H9 (cell line): ENCODE measurements at regions not wholly inside any gene's neighbourhood (a gene's known extent, or its start where the extent isn't known, plus 50 kb on each side); places are given as distances from the start of the nearest gene placed in this dataset.

Experiments used
- DNase-seq: peaks from one replicate; pipeline ENCODE4 v3.0.0-alpha.2; 2017
- H2AFZ ChIP-seq: one replicate; pipeline ENCODE4 v1.6.1; 2013; ENCODE audit warnings: mild to moderate bottlenecking, low read length, control low read depth, moderate library complexity
- H2AK5ac ChIP-seq: 2 replicates; pipeline ENCODE4 v1.6.1; 2013; ENCODE audit warnings: low read length, control low read depth, mixed read lengths; ENCODE audit not compliant: insufficient read length
- H2BK120ac ChIP-seq: one replicate; pipeline ENCODE4 v1.6.1; 2013; ENCODE audit warnings: low read depth, mild to moderate bottlenecking, low read length, control low read depth, inconsistent platforms; ENCODE audit not compliant: poor library complexity, severe bottlenecking
- H2BK12ac ChIP-seq: 2 replicates; pipeline ENCODE4 v1.6.1; 2013; ENCODE audit warnings: low read length, control low read depth, mixed read lengths, low read depth; ENCODE audit not compliant: insufficient read length
- H2BK15ac ChIP-seq: 2 replicates; pipeline ENCODE4 v1.6.1; 2013; ENCODE audit warnings: low read depth, low read length, control low read depth
- H2BK20ac ChIP-seq: one replicate; pipeline ENCODE4 v1.6.1; 2013; ENCODE audit warnings: low read depth, mild to moderate bottlenecking, low read length, control low read depth, inconsistent platforms; ENCODE audit not compliant: poor library complexity, severe bottlenecking
- H2BK5ac ChIP-seq: 2 replicates; pipeline ENCODE4 v1.6.1; 2013; ENCODE audit warnings: low read length, control low read depth, mixed read lengths; ENCODE audit not compliant: insufficient read length
- H3K14ac ChIP-seq: 2 replicates; pipeline ENCODE4 v1.6.1; 2013; ENCODE audit warnings: low read length, control low read depth; ENCODE audit not compliant: insufficient read depth
- H3K18ac ChIP-seq: 2 replicates; pipeline ENCODE4 v1.6.1; 2013; ENCODE audit warnings: low read depth, mild to moderate bottlenecking, mixed read lengths, low read length, control low read depth; ENCODE audit not compliant: insufficient read length
- H3K23ac ChIP-seq: 2 replicates; pipeline ENCODE4 v1.6.1; 2013; ENCODE audit warnings: low read length, control low read depth, mixed read lengths, low read depth; ENCODE audit not compliant: insufficient read length
- H3K23me2 ChIP-seq: 2 replicates; pipeline ENCODE4 v1.6.1; 2013; ENCODE audit warnings: low read depth, mild to moderate bottlenecking, mixed read lengths, low read length, control low read depth; ENCODE audit not compliant: insufficient read length, poor library complexity, severe bottlenecking
- H3K27ac ChIP-seq: 2 replicates; pipeline ENCODE4 v1.5.1; 2013; ENCODE audit warnings: low read length, control low read depth, mixed read lengths, low read depth; ENCODE audit not compliant: insufficient read length
- H3K27me3 ChIP-seq: 2 replicates; pipeline ENCODE4 v1.6.1; 2013; ENCODE audit warnings: low read length, control low read depth, inconsistent platforms; ENCODE audit not compliant: insufficient read depth
- H3K4ac ChIP-seq: 2 replicates; pipeline ENCODE4 v1.6.1; 2013; ENCODE audit warnings: low read depth, mild to moderate bottlenecking, control low read depth, inconsistent platforms, low read length, moderate library complexity
- H3K4me1 ChIP-seq: 2 replicates; pipeline ENCODE4 v1.6.1; 2013; ENCODE audit warnings: low read length, control low read depth, inconsistent platforms; ENCODE audit not compliant: insufficient read depth
- H3K4me2 ChIP-seq: 2 replicates; pipeline ENCODE4 v1.6.1; 2013; ENCODE audit warnings: low read length, control low read depth, mixed read lengths; ENCODE audit not compliant: insufficient read length, insufficient read depth
- H3K56ac ChIP-seq: 2 replicates; pipeline ENCODE4 v1.6.1; 2013; ENCODE audit warnings: low read depth, mild to moderate bottlenecking, mixed read lengths, low read length, control low read depth; ENCODE audit not compliant: insufficient read length
- H3K79me1 ChIP-seq: 2 replicates; pipeline ENCODE4 v1.6.1; 2013; ENCODE audit warnings: low read depth, mild to moderate bottlenecking, moderate library complexity, low read length, control low read depth, inconsistent platforms; ENCODE audit not compliant: insufficient read depth, poor library complexity, severe bottlenecking
- H3K79me2 ChIP-seq: 2 replicates; pipeline ENCODE4 v1.6.1; 2013; ENCODE audit warnings: low read length, control low read depth, inconsistent platforms; ENCODE audit not compliant: insufficient read depth
- H3K9ac ChIP-seq: 2 replicates; pipeline ENCODE4 v1.6.1; 2013; ENCODE audit warnings: low read length, control low read depth, mixed read lengths; ENCODE audit not compliant: insufficient read length; ENCODE audit errors: extremely low read depth
- H3K9me3 ChIP-seq: one replicate; pipeline ENCODE4 v1.6.1; 2013; ENCODE audit warnings: low read depth, low read length, inconsistent platforms; ENCODE audit not compliant: control insufficient read depth
- H3T11ph ChIP-seq: one replicate; pipeline ENCODE4 v1.6.1; 2013; ENCODE audit warnings: mild to moderate bottlenecking, low read length, control low read depth, inconsistent platforms
- H4K20me1 ChIP-seq: one replicate; pipeline ENCODE4 v1.6.1; 2013; ENCODE audit not compliant: control insufficient read depth, insufficient read length, insufficient read depth
- H4K5ac ChIP-seq: 2 replicates; pipeline ENCODE4 v1.6.1; 2013; ENCODE audit warnings: low read depth, mild to moderate bottlenecking, mixed read lengths, low read length, control low read depth; ENCODE audit not compliant: insufficient read length
- H4K8ac ChIP-seq: replicated peaks from 2 replicates; pipeline ENCODE4 v1.6.1; 2013; ENCODE audit warnings: low read length, control low read depth, mixed read lengths, low read depth; ENCODE audit not compliant: insufficient read length
- H4K91ac ChIP-seq: 2 replicates; pipeline ENCODE4 v1.6.1; 2013; ENCODE audit warnings: low read depth, mild to moderate bottlenecking, moderate library complexity, mixed read lengths, low read length, control low read depth; ENCODE audit not compliant: insufficient read length
- H3K27ac Mint-ChIP-seq, 3 experiments: 2 replicates in 2 of 3; 3 replicates in 1 of 3; pipeline ENCODE4 v1.8.0; 2020 to 2021; ENCODE audit warnings: mixed read lengths in 3 of 3, mild to moderate bottlenecking in 1 of 3, moderate library complexity in 1 of 3
- H3K27me3 Mint-ChIP-seq: 2 replicates; pipeline ENCODE4 v1.8.0; 2021; ENCODE audit warnings: low read depth, mild to moderate bottlenecking, moderate library complexity, mixed read lengths
- H3K36me3 Mint-ChIP-seq, 3 experiments: 2 replicates in 2 of 3; 3 replicates in 1 of 3; pipeline ENCODE4 v1.8.0; 2020 to 2021; ENCODE audit warnings: low read depth in 3 of 3, mixed read lengths in 3 of 3; ENCODE audit not compliant: insufficient read depth in 1 of 3
- H3K4me1 Mint-ChIP-seq, 2 experiments: 2 replicates each; pipeline ENCODE4 v1.8.0; 2020; ENCODE audit warnings: mixed read lengths in 2 of 2
- H3K4me3 Mint-ChIP-seq, 2 experiments: 2 replicates in 1 of 2; 3 replicates in 1 of 2; pipeline ENCODE4 v1.8.0; 2020 to 2021; ENCODE audit warnings: mild to moderate bottlenecking in 2 of 2, mixed read lengths in 2 of 2, moderate library complexity in 1 of 2
- H3K9me3 Mint-ChIP-seq, 2 experiments: 2 replicates in 1 of 2; 3 replicates in 1 of 2; pipeline ENCODE4 v1.8.0; 2020; ENCODE audit warnings: mild to moderate bottlenecking in 2 of 2, mixed read lengths in 2 of 2, moderate library complexity in 1 of 2
- WGBS: extraction: QIAGEN DNeasy Blood & Tissue Kit; methylation state at CpG from one replicate; pipeline ENCODE4 v1.1.7; 2013; ENCODE audit warnings: missing lambda C conversion rate, low lambda C conversion rate, mixed read lengths; ENCODE audit not compliant: insufficient read length; ENCODE audit errors: extremely low coverage; 5-methylcytosine and 5-hydroxymethylcytosine counted together
- TF ChIP-seq, protein P1 (sequence below): fragments of 200-600 bp; sonication (generic); conservative IDR thresholded peaks from 3 replicates; pipeline ENCODE4 v1.8.0; 2021; ENCODE audit warnings: antibody characterized with exemption, mild to moderate bottlenecking

DNA sequence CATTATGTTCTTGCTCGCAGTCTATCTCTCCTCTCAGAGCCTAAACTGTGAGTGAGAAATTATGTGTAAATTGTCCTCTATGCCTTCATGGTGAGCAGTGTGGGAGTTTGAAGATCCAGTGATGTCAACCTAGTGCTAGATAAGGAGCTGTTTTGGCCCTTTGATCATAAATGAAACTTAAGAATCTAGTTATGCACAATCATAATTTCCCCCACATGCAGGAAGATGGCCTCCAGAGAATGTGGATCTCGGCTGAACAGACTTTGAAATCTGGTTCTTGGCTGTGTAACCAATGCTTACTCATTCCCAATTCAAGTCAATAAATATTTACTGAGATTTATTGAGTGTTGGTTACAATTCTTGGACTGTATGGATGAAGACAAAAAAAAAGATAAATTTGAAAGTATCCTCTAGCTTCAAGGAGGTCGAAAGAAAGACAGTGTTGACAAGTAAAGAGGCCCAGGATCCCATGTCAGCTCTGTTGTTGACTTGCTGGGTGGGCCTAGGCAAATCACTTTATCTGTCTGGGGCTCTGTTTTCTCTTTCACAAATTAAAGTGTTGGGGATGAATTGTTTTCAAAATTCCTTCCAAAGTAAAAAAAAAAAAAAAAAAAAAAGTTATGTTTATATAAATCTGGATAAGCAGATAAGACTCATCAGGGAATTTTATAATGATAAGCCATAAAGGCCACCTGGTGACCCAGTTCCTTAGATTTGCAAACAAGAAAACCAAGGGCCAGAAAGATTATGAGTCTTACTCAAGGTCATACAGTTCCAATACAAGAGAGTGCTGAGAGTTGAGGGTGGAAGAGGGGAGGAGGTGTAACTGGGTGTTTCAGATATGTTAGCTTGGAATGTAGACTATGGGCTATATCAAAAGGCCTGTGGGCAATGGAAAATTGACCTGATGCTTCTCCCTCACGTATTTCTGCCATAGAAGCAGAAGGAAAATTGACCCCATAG, 969.9 kb downstream of the KCNMA1 start:
- Histone ChIP-seq H3K27ac (no peak overlapping the region), H3K4me1 (no peaks in the 10 kb centered on the region), H3K9ac (no peak overlapping the region), H3K4me2 (no peak overlapping the region), H2AFZ (no peak overlapping the region), H2BK12ac (no peak overlapping the region), H3T11ph (no peak overlapping the region), H3K9me3 (no peaks in the 10 kb centered on the region), H2BK20ac (no peak overlapping the region), H3K23me2 (no peaks in the 10 kb centered on the region), H2AK5ac (no peak overlapping the region), H4K8ac (no peak overlapping the region), H3K18ac (no peak overlapping the region), H4K91ac (no peak overlapping the region), H3K14ac (no peak overlapping the region), H4K20me1 (no peaks in the 10 kb centered on the region), H4K5ac (no peak overlapping the region), H3K79me2 (no peaks in the 10 kb centered on the region), H2BK5ac (no peak overlapping the region), H2BK120ac (no peak overlapping the region), H3K56ac (no peak overlapping the region), H3K4ac (no peak overlapping the region), H3K79me1 (no peaks in the 10 kb centered on the region), H2BK15ac (no peak overlapping the region), H3K23ac (no peak overlapping the region), H3K27me3 (no peaks in the 10 kb centered on the region)
- no CpG with 5 or more reads among the region's 4 CpGs for WGBS
- H3K9me3 Mint-ChIP-seq, result peaks cover 0 to 3% of the 10 kb centered on the region in 2 experiments; a peak in 2 of 5 replicates
- H3K36me3 Mint-ChIP-seq, result no peaks in the 10 kb centered on the region; a peak in 1 of 7 replicates
- H3K4me3 Mint-ChIP-seq, result no peak overlapping the region
- DNase-seq, result no peak
- no peak overlapping the region; a peak in 1 of 7 replicates for H3K27ac Mint-ChIP-seq
- no peaks in the 10 kb centered on the region for H3K27me3 Mint-ChIP-seq
- TF ChIP-seq, protein P1, sequence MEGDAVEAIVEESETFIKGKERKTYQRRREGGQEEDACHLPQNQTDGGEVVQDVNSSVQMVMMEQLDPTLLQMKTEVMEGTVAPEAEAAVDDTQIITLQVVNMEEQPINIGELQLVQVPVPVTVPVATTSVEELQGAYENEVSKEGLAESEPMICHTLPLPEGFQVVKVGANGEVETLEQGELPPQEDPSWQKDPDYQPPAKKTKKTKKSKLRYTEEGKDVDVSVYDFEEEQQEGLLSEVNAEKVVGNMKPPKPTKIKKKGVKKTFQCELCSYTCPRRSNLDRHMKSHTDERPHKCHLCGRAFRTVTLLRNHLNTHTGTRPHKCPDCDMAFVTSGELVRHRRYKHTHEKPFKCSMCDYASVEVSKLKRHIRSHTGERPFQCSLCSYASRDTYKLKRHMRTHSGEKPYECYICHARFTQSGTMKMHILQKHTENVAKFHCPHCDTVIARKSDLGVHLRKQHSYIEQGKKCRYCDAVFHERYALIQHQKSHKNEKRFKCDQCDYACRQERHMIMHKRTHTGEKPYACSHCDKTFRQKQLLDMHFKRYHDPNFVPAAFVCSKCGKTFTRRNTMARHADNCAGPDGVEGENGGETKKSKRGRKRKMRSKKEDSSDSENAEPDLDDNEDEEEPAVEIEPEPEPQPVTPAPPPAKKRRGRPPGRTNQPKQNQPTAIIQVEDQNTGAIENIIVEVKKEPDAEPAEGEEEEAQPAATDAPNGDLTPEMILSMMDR, result no peak
- H3K4me1 Mint-ChIP-seq, result peaks cover 8 to 9% of the 10 kb centered on the region in 2 experiments
